Left cardiac atrium (tissue), 4 donors: ENCODE measurements at regions not wholly inside any gene's neighbourhood (a gene's known extent, or its start where the extent isn't known, plus 50 kb on each side); places are given as distances from the start of the nearest gene placed in this dataset.
A peak's percentile ranks its signal among the peaks of the same experiment; 100 is the strongest.
"Not testable (repeated sequence)": the region's sequence is repeated elsewhere in the genome, so short reads cannot be mapped to it uniquely, and the experiment has no call there.

ENCODE experiments used
- ATAC-seq, 2 donors: fragments of 200-7000 bp; cut with Tn5 transposase; one replicate each; pipeline ENCODE4 v1.9.1; 2020; ENCODE audit warnings: mild to moderate bottlenecking in 2 of 2, moderate library complexity in 2 of 2
- DNase-seq: peaks from one replicate; pipeline ENCODE4 v3.0.0-alpha.2; 2020
- intact Hi-C, 2 donors: fragments of 100-400 bp; cut with DNase I; formaldehyde crosslinking; loops; one replicate each; pipeline versions ENCODE4 v1.14.1 to v1.15.1; 2022 to 2023
- donor health status: DM: no; HTN: yes; CAD: no.
- donor health status: DM: no; HTN: yes; CAD: no; lungs with severe emphysema.
- donor health status: DM: yes; HTN: yes; CAD: no.
- donor health status: Dilated cardiomyopathy.

DNA sequence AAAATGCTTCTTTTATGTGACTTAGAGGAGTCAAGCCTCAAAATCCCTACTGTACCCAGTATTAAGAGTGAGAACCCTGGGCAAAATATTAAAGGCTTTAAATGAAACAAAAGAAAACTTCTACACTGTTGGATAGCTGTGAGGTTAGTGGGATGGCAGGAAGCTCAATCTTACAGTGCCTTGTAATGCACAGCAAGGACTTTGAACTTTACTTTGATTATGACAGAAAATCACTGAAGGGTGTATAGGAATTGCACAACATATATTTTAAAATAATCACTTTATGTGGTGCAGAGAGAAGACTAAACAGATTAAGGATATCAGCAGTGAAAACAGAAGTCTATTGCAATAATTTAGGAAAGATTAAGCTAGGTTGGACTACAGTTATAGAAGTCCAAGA, 1333.4 kb downstream of the ADGRL3 start:
- intact Hi-C loops, result no loop called here
- DNase-seq, result no peak
- ATAC-seq, result no peak

DNA sequence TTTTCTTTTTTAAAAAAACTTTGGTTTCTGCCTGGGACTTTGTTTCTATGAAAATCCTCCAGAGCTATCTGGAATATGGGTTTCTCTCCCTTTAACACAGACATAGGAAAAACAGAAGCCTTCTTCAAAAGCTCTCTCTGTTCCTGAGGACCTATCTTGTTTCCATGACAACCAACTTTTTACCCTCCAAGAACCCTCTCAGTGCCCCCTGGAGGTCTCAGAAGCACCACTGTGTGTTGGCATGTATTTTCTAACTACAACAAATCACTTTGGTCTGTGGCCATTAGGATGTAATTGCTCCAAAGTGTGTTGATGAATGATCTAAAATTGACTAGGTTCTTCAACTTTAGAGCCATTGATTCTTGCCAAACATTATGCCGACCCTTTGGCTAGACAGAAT, 1331.6 kb downstream of the ADGRL3 start:
- intact Hi-C loops, result no loop called here
- DNase-seq (no peak), ATAC-seq (no peak)

DNA sequence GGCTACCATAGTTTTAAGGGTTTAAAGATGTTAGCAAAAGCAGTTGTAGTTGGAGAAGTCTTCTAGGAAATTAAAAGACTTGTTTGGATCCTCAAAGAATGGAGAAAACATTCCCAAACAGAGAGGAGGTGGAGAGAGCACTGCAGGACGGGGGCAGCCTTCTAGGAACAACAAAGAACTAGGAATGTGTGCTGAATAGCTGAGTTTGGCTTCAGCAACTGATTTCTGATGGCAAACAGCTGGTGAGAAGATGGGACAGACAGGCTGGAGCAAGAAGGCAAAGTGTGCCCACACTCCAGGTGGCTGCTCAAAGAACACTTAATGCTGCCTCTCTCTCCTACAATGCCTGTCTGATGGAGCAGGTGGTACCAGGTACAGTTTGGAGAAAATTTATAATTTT, 1331.1 kb downstream of the ADGRL3 start:
- no peak for DNase-seq
- ATAC-seq, result no peak
- intact Hi-C loops, result no loop called here

DNA sequence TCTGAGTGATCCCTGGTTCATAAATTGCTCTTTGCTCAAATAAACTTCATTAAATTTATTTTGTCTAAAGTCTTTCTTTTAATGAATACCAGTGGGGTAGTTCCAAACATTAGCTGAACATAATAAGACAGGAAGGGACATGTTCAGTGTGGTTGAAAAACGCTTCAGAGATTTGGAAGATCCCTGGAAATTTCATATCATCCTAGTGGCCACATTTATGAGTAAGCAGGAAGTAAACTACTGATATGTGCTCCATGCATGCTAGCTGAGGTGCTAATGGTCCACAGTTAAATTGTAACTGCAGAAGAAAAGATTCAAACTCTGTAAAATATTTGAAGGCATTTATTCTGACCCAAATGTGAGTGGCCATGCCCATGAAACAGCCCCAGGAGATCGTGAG, 1328.7 kb downstream of the ADGRL3 start:
- ATAC-seq (no peak), DNase-seq (no peak)
- intact Hi-C loops, result no loop called here

DNA sequence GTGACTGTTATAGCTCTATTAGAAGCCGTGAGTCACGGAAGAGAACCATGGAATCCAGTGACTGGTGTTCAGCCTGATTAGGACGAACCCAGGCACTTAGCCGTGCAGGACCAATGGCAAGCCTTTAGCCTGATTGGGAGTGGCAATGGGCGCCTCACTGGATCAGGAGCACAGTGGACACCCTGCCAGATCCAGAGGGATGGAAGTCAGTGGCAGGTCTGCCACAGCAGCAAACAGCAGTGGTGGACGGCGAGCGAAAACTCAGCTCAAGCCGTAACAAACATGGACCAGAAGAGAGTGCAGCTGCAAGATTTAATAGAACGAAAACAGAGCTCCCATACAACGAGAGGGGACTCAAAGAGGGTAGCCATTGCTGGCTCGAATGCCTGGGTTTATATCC, 1326.5 kb downstream of the ADGRL3 start:
- DNase-seq (no peak), ATAC-seq (no peak)
- intact Hi-C loops, result no loop called here

DNA sequence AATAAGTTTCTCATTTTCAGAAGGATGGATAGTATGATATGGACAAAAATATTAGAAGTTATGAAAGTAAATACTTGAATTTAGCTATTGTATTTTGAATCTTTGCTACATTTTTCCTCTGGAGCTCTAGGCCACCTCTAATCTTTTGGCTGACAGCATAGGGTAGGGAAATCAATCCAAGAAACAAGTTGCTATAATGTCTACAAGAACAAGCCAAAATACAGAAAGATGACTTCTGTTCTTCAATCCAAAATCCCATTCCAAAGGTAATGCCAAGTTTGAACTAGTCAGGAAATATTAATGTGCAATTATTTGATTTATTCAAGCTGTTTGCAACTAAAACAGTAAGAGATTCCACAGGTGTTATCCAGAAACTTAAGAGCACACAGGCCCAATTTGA, 1323.1 kb downstream of the ADGRL3 start:
- intact Hi-C loops, result no loop called here
- DNase-seq, result no peak
- ATAC-seq, result no peak

DNA sequence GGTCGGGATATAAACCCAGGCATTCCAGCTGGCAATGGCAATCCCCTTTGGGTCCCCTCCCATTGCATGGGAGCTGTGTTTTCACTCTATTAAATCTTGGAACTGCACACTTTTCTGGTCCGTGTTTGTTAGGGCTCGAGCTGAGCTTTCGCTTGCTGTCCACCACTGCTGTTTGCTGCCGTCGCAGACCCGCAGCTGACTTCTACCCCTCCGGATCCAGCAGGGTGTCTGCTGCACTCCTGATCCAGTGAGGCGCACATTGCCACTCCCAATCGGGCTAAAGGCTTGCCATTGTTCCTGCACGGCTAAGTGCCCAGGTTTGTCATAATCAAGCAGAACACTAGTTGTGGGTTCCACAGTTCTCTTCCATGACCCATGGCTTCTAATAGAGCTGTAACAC, 1322.1 kb downstream of the ADGRL3 start:
- no peak for ATAC-seq
- intact Hi-C loops, result no loop called here

DNA sequence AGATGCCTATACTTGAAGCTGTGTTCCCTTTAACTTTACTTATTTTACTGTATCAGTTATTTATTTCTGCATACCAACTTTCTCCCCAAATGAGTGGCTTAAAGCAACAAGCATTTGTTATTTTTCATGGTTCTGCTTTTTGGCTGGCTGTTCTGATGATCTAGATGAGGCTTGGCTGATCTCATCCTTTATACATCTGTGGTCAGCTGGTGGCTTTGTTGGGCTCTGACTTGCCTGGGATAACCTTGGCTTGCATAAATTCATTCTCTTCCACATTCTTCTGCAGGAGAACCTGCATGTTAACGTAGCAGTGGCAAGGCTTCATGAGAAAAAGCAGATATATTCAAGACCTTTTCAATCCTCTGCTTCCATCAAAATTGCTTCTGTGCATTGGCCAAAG, 1317.6 kb downstream of the ADGRL3 start:
- DNase-seq (no peak), ATAC-seq (peak in 1 of 2 donors; percentile 58)
- intact Hi-C loops, result no loop called here

More for the DNA sequence above, 1322.1 kb downstream of the ADGRL3 start:
- no peak for DNase-seq

DNA sequence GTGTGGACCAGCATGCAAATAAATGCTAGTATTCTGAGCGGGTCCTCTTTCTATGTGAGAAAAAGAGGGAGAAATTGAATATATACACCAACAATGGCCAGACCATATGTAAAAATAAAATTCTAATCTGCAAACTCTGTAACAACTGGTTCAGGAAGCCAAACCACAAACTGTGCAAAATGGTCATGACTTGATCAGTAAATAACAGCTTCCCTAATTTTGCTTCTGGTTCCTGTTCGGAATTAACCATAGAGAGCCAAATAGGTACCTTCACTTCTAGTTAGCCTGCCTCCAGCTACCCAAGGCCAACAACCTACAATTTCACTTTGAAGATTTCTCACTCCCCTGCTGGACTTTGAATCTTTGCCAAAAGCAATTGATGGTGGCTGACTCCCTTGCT, 1313.2 kb downstream of the ADGRL3 start:
- DNase-seq (no peak), ATAC-seq (no peak)
- intact Hi-C loops, result no loop called here

DNA sequence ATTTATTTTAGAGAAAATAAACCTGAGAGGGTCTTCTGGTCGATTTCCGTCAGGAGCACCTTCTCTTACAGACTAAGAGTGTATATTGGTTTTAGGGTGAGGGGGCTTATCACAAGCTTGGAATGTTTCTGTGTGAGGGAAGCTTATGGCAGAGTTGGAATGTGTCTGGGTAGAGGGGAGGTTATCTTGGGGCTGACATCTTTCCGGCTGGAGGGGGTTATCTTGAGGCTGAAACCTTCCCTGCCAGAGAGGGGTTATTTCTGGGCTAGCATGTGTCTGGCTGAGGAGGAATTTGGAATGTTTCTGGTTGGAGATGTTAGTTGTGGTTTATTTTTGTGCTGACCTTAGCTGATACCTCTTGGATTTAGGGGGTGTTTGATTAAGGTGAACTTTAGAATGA, 1312.1 kb downstream of the ADGRL3 start:
- intact Hi-C loops, result no loop called here
- no peak for DNase-seq
- no peak for ATAC-seq

DNA sequence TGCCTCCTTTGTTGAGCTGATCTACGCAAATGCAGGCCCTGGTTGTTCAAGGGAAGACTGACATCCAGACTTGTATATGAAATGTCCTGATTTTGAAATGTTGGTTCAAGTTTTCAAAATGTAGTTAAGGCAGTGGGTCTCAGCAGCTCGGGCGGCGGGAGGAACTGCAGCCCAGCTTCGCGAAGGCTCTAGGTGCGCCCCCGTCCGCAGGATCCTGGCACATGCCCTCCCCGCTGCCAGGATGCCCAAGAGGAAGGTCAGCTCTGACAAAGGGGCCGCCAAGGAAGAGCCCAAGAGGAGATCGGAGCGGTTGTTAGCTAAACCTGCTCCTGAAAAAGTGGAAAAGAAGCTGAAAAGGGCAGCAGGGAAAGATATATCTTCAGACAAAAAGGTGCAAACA, 1310.1 kb downstream of the ADGRL3 start:
- intact Hi-C loops, result no loop called here
- ATAC-seq (no peak), DNase-seq (no peak)

DNA sequence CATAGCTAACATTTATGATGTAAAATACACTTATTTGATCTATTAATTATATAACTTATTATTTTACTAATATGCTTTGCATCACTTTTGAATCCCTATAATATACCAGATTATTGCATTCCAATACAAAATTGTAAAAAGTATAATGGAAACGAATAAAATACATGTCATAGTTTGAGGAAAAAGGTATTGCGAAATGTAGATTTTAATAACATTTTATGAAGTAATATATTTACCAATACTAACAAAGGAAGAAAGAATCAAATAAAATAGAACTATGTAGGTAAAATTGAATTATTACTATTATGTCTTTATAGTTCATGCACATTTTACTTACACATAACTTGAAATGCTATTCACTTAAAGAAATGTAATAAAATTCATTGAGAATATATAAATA, 1300.2 kb downstream of the ADGRL3 start:
- intact Hi-C loops, result no loop called here
- no peak for DNase-seq
- ATAC-seq, result no peak

DNA sequence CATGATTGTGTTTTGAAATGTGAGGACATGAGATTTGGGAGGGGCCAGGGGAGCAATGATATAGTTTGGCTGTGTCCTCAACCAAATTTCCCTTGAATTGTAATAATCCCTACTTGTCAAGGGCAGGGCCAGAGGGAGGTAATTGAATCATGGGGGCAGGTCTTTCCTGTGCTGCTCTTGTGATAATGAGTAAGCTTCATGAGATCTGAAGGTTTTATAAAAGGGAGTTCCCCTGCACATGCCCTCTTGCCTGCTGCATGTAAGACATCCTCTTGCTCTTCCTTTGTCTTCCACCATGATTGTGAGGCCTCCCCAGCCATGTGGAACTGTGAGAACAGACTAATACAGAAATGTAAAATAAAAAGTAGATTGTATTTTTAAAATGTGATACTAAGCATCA, 1294.9 kb downstream of the ADGRL3 start:
- DNase-seq, result no peak
- intact Hi-C loops, result no loop called here
- ATAC-seq, result no peak

DNA sequence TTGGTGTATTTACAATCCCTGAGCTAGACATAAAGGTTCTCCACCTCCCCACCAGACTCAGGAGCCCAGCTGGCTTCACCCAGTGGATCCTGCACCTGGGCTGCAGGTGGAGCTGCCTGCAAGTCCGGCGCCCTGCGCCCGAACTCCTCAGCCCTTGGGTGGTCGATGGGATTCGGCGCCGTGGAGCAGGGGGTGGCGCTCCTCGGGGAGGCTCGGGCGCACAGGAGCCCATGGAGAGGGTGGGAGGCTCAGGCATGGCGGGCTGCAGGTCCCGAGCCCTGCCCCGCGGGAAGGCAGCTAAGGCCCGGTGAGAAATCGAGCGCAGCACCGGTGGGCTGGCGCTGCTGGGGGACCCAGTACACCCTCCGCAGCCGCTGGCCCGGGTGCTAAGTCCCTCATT, 1291.6 kb downstream of the ADGRL3 start:
- ATAC-seq, DNase-seq, intact Hi-C loops: not testable (repeated sequence)

DNA sequence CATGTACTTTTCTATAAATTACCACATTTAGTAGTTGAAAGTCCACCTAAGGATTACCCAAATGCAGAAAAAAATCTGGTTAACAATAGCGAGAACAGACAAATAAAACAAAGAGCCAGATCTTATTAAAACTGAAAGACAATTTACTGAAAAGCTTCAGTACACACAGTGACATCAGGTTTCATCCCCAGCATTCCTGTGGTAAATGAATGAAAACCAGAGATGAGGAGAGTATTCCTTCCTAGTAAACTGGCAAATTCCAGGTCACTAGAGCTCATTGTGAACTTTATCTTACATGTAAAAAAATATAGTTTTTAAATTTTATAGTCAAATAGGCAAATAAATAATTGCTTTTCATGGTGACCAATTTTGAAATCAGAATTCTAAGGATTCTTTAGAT, 1290.5 kb downstream of the ADGRL3 start:
- ATAC-seq (no peak), DNase-seq (no peak)
- intact Hi-C loops, result no loop called here

DNA sequence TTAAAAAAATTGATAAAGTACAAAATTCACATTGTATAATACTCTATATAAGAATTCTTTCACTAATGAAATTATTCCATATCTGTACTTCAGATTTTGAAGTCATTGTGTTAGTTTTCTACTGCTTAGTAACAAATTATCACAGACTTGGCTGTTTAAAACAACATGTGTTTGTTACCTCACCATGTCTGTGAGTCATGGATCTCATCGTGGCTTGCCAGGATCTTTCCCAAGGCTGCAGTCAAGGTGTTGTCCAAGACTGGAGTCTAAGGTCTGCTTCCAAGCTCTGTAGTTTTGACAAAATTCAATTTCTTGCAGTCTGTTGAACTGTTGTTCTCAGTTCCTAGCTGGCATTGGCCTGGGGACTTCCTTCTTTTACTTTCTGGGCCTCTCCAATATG, 1286.9 kb downstream of the ADGRL3 start:
- no peak for DNase-seq
- ATAC-seq, result no peak
- intact Hi-C loops, result no loop called here

DNA sequence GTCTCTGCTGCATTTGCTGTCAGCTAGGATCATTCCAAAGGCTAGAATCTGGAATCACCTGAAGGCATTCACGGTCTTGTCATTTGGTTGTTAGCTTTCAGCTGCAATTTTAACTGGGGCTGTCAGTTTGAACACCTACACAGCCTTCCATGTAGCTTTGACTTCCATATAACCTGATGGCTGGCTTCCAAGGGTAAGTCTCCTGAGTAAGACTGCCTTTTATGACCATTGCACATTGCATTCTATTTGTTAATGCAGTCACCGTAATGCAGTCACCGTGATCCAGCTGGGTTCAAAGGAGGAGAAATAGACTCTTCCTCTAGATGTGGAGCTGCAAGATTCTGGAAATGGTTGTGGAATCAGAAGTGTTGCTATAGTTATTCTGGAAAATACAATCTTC, 1284.2 kb downstream of the ADGRL3 start:
- no peak for DNase-seq
- no peak for ATAC-seq
- intact Hi-C loops, result no loop called here

DNA sequence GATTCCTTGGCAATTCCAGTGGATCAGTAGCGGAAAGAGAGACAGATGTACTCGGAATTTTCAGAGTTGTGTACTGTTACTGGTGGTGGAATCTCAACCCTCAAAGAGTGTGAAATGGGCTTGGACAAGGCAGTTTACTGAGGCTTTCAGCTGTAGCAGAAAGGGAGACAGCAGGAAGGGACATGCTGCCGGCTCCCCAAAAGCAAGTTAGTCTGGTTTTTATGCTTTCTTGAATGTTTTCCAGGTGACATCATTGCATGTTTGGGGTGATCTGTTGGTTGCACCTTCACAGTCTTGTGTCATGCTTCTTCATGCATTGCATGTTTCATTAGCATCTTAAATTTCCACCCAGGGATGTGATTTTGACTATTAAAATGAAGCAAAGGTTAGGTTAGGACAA, 1282.2 kb downstream of the ADGRL3 start:
- DNase-seq, result no peak
- intact Hi-C loops, result no loop called here
- no peak for ATAC-seq

DNA sequence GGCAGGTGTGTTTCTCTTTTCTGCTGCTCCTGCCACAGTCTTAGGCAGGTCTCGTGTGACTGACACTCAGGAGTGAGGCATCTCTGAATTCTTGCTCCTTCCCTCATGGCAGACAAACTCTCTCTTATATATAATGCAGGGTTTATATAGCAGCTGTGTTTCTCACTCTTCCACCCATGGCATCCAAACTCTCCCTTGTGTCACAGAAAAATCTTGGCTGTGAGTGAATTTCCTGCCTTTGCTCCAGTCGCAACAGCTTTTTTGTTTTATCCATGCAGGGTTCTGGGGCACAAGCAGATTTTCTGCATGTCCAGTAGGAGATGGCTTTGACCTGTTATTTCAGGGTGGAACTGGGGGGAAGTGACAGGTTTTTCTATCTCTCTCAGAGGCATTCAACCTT, 1275.5 kb downstream of the ADGRL3 start:
- intact Hi-C loops, result no loop called here
- ATAC-seq (no peak), DNase-seq (no peak)

DNA sequence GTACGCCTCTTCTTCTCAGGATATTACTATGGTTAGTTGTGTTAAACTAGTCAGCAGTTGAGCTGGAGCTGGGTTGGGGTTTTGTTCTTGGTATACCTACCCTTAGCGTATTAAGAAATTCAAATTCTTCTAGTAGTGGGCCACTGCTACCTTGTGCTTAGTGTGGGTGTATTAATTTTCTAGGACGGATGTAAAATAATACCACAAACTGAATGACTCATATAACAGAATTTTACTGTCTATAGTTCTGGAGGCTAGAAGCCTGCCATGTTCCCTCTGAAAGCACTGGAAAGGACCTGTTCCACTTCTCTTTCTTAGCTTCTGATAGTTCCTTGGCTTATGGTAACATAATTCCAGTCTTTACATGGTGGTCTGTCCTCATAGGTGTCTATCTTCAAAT, 1274.7 kb downstream of the ADGRL3 start:
- intact Hi-C loops, result no loop called here
- no peak for ATAC-seq
- no peak for DNase-seq

DNA sequence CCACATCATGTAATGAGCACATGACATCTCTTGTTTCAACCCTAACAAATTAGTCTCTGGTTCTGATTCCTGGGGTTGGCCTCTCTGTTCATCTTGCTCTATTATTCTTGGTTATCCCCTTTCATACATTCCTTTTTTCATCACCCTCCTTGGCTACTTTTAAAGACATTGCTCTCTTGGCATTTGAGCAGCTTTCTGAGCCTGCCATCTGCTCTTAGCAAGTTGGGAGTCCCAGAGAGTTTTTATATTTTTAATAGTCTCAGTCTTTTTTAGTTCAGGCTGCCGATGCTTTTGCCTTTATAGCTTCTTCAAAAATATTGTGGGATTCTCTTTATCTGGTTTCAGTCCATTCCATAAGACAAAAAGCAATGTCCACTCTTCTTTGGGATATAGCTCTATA, 1270.9 kb downstream of the ADGRL3 start:
- ATAC-seq (no peak), DNase-seq (no peak)
- intact Hi-C loops, result no loop called here

DNA sequence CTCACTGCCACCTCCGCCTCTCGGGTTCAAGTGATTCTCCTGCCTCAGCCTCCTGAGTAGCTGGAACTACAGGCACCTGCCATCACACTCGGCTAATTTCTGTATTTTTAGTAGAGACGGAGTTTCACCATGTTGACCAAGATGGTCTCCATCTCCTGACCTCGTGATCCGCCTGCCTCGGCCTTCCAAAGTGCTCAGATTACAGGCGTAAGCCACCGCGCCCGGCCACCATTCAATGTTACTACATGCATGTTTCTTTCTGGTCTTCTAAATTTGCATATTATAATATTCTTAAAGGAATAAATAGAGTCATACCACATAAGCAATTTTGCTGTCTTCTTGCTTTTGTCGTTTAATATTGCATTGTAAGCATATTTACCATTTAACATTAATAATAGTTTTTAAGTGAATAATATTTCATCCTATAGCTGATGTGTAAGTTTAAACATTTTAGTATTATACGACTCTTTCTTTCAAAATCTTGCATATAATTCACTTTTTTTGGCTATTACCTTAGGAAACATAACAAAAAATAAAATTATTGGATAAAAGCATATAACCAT, 1270.4 kb downstream of the ADGRL3 start:
- intact Hi-C loops, result no loop called here
- no peak for DNase-seq
- no peak for ATAC-seq
